T-helper 17 cell (primary cell): ENCODE measurements at regions not wholly inside any gene's neighbourhood (a gene's known extent, or its start where the extent isn't known, plus 50 kb on each side); places are given as distances from the start of the nearest gene placed in this dataset.
A peak's percentile ranks its signal among the peaks of the same experiment; 100 is the strongest.

Experiments
- ATAC-seq: fragments of 150-1000 bp; cut with Tn5 transposase; 2 replicates; pipeline ENCODE4 v1.10.0; 2021; ENCODE audit warnings: mild to moderate bottlenecking, moderate library complexity
- DNase-seq, 3 donors: peaks; one replicate each; pipeline versions ENCODE4 v3.0.0 to v3.0.0-alpha.2; 2020 to 2021
- H3K9me3 ChIP-seq: one replicate; pipeline ENCODE4 v1.7.0; 2013; ENCODE audit warnings: low read length, mild to moderate bottlenecking; ENCODE audit not compliant: control insufficient read depth, poor library complexity, severe bottlenecking
- H3K27ac Mint-ChIP-seq: one replicate; pipeline ENCODE4 v1.8.0; 2022; ENCODE audit warnings: mild to moderate bottlenecking, moderate library complexity, mixed read lengths
- H3K27me3 Mint-ChIP-seq: one replicate; pipeline ENCODE4 v1.8.0; 2022; ENCODE audit warnings: mixed read lengths
- H3K36me3 Mint-ChIP-seq: one replicate; pipeline ENCODE4 v1.8.0; 2022; ENCODE audit warnings: low read depth, mixed read lengths
- H3K4me1 Mint-ChIP-seq: one replicate; pipeline ENCODE4 v1.8.0; 2022; ENCODE audit warnings: mild to moderate bottlenecking, mixed read lengths
- H3K4me3 Mint-ChIP-seq: one replicate; pipeline ENCODE4 v1.8.0; 2022; ENCODE audit warnings: mild to moderate bottlenecking, moderate library complexity, mixed read lengths

DNA sequence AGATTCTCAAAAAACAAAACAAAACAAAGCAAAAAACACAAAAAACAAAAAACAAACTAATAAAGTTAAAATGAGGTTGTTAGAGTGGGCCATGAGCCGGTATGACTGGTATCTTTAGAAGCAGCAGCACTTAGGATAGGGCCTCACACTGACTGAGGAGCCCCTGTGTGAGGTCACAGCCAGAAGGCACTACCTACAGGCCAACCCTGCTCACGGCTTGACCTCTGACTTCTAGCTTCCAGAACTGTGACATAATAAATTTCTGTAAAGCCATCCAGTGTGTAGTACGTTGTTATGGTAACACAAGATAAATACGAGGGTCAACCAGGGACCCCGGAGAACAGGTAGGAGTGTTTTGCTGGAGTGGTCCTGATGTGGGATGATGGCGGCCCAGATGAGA, 629.6 kb downstream of the VRK1 start:
- H3K9me3 ChIP-seq, result no peaks in the 10 kb centered on the region
- DNase-seq (no peak), ATAC-seq (no peak)
- Mint-ChIP-seq H3K4me1 (peaks cover 2% of the 10 kb centered on the region), H3K36me3 (no peaks in the 10 kb centered on the region), H3K4me3 (no peak overlapping the region), H3K27me3 (peaks cover 19% of the 10 kb centered on the region), H3K27ac (no peak overlapping the region)

DNA sequence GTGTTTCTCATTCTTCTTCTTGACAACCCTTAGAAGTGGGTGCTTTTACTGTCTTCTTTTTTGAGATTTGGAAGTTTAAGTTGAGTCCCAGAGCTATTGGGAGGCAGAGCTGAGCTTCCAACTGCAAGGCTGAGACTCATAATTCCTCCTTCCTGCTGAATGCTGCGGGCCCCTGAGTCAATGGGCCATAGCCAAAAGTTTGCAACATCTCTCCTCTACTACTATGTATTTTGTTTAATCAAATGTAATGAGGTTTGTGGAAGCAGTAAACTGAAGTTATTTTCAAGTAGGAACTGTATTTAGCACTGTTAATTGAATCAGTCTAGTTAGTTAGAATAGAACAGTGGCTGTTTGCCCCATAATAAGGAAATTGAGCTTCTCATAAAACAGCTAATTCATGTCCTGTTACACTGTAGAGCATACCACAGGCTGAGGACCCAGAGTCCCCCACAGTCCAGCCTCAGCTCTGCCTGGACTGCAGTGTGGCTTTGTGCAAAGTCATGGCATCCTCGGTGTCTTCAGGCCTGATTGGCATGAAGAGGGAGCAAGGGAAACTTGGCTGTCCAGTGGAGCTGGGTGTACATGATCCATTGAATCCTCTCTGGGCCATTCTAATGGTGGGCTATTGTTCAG, 631.7 kb downstream of the VRK1 start:
- Mint-ChIP-seq H3K27me3 (peaks cover 17% of the 10 kb centered on the region), H3K36me3 (no peaks in the 10 kb centered on the region), H3K27ac (no peak overlapping the region), H3K4me1 (peaks cover 2% of the 10 kb centered on the region), H3K4me3 (no peak overlapping the region)
- ATAC-seq (no peak), DNase-seq (no peak)
- no peaks in the 10 kb centered on the region for H3K9me3 ChIP-seq

DNA sequence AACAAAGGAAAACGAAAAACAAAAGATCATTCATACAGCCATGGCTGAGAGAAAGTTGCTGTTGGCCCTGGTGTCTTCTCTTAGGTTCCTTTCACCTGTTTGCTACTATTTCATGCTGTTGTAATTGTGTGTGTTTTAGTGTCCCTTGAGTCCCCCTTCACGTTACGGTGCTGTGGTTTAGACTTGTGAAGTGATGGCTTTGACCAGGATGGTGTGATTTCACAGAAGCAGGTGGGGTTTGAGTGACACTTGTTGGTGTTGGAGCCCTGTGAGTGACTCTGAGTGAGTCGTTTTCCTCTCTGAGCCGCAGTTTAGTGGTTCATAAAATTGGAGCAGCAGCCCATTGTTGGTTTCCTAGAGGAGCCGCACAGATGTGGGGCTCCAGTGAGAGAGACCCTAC, 635.4 kb downstream of the VRK1 start:
- DNase-seq, result no peak
- Mint-ChIP-seq H3K4me3 (no peak overlapping the region), H3K27ac (no peak overlapping the region), H3K27me3 (no peaks in the 10 kb centered on the region), H3K36me3 (no peaks in the 10 kb centered on the region), H3K4me1 (peaks cover 1% of the 10 kb centered on the region)
- no peak for ATAC-seq
- H3K9me3 ChIP-seq, result no peaks in the 10 kb centered on the region

DNA sequence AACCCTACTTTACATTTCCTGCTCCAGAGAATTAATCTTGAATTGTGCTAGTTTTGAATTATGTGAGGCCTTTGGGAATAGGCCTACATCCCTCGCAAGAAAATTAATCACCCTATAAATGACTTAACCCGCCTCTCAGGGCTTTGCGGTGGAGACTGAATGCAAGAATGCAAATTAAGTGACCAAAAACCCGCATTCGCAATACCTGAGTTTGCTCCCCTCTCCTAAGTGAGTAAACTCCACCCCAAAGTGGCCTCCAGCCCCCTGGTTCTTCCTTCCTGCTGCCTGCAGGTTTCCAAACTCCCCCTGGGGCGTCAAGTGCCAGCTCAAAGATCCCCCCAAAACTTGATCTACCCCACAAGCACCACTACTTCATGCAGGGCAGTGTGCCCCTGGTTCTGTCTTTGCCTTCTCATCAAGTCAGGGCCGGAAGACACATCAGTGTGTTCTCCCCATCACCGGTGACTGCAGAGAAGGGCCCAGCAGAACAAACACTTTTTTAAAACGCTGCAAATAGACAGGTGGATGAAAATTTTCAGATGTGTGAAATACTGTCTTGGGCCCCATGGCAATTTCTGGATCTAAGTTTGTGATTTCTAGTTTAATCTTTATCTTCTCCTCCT, 644.7 kb downstream of the VRK1 start:
- H3K4me3 Mint-ChIP-seq, result no peak overlapping the region
- ATAC-seq, result no peak
- H3K27me3 Mint-ChIP-seq, result no peaks in the 10 kb centered on the region
- peak overlapping the region; percentile 87 for H3K27ac Mint-ChIP-seq
- H3K36me3 Mint-ChIP-seq, result no peaks in the 10 kb centered on the region
- H3K4me1 Mint-ChIP-seq, result peaks cover 8% of the 10 kb centered on the region
- H3K9me3 ChIP-seq, result no peaks in the 10 kb centered on the region
- DNase-seq, result no peak

DNA sequence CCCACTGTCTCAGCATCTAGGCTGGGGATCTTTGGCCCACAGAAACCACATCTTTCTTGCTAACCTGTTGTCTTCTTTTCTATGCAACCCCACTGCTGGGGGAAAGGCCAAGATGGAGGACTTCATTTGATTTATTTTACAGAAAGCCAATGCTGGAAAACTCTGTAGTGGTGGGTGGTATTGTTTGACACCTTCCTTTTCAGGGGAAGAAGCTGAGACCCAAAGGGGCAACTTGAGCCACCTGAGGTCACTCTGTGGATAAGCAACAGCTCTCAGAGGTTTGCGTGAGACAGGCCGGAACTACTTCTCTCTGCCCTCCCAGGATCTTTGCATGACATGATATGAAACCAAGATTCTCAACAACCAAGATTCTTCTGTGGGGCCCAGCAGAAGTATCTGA, 645.2 kb downstream of the VRK1 start:
- no peak overlapping the region for H3K4me3 Mint-ChIP-seq
- peaks cover 8% of the 10 kb centered on the region for H3K4me1 Mint-ChIP-seq
- H3K36me3 Mint-ChIP-seq, result no peaks in the 10 kb centered on the region
- no peaks in the 10 kb centered on the region for H3K27me3 Mint-ChIP-seq
- H3K9me3 ChIP-seq, result no peaks in the 10 kb centered on the region
- DNase-seq, result no peak
- peak overlapping the region; percentile 87 for H3K27ac Mint-ChIP-seq
- ATAC-seq, result peak; percentile 73

DNA sequence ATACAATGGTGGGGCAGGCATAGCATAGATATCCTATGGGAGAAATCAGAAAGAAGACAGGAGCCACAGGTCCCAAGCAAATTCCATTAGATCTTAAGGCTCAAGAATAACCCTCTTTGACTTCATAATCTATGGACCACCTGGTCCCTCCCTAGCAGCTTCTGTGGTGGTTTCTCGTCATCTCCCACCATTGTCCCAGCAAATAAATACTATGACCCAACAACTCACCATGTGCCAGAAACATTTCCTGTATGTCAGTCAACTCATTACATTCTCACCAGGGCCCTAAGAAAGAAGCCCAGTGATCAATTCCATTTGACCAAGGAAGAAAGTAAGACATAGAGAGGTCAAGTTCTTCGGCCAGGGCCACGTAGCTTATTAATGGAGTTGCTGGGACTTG, 646.2 kb downstream of the VRK1 start:
- Mint-ChIP-seq H3K36me3 (no peaks in the 10 kb centered on the region), H3K27ac (no peak overlapping the region), H3K27me3 (no peaks in the 10 kb centered on the region)

DNA sequence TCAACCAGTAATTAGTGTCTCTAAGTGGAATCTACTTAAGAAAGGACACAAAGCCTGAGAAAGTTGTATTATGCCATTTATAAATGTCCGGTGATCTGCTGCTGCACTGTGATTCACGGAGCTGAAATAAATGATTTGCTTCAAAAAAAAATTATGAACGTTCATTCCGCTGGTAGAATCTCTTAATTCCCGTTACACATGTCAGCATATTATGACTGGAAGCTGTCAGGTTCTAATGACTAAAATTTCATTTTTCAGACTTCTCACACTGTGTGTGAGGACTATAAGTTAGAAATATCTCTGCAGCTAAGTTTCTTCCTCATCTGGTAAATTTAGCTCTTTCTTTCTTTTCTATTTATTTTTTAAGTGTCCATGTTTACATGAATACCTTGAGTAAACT, 647.1 kb downstream of the VRK1 start:
- H3K4me3 Mint-ChIP-seq, result no peak overlapping the region
- no peaks in the 10 kb centered on the region for H3K27me3 Mint-ChIP-seq
- no peak for ATAC-seq
- peaks cover 8% of the 10 kb centered on the region for H3K4me1 Mint-ChIP-seq
- DNase-seq, result no peak
- no peak overlapping the region for H3K27ac Mint-ChIP-seq
- no peaks in the 10 kb centered on the region for H3K9me3 ChIP-seq
- H3K36me3 Mint-ChIP-seq, result no peaks in the 10 kb centered on the region

More for the DNA sequence above, 646.2 kb downstream of the VRK1 start:
- DNase-seq (no peak), ATAC-seq (no peak)
- no peaks in the 10 kb centered on the region for H3K9me3 ChIP-seq
- Mint-ChIP-seq H3K4me1 (peaks cover 8% of the 10 kb centered on the region), H3K4me3 (no peak overlapping the region)

DNA sequence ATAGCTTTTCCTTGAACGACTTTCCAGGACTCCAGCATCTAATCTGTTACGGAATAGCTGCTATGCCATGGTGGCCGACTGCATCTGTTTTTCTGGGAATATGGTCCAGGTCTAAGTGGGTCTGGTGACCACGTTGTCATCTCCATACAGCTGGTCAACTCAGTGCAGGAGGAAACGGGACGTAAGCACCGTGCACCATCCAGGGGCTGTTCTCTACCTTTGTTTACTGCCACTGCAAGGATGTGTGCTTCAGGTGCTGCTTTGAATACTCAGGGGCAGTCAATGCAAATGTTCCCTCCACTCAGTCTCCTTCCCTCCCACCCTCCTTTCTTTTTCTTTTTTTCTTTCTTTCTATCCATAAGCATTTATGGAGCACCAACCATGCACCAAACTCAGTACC, 648.2 kb downstream of the VRK1 start:
- Mint-ChIP-seq H3K4me3 (no peak overlapping the region), H3K27ac (no peak overlapping the region), H3K36me3 (no peaks in the 10 kb centered on the region), H3K4me1 (peaks cover 8% of the 10 kb centered on the region), H3K27me3 (no peaks in the 10 kb centered on the region)
- ATAC-seq (no peak), DNase-seq (no peak)
- no peaks in the 10 kb centered on the region for H3K9me3 ChIP-seq

- H3K36me3 Mint-ChIP-seq, result no peaks in the 10 kb centered on the region
- no peak for DNase-seq
- no peak for ATAC-seq
Observed at GRCh38 chr14:97446087-97446486, 648.9 kb downstream of the VRK1 start.

DNA sequence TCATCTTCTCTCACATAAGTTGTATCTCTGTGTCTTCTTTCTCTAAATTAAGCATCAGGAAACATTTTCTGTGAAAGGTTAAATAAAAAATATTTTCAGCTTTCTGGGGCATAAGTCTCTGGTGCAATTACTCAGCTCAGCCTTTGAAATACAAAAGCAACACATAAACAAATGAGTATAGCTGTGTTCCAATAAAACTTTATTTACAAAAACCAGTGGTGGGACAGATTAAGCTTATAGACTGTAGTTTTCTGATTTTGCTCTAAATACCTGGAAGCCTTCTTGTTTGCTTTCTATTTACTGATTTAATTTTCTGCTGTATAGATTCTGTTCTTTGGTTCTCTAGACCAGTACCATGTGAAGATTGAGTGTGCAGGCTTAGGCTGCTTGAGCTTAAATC, 655.1 kb downstream of the VRK1 start:
- H3K36me3 Mint-ChIP-seq, result peaks cover 2% of the 10 kb centered on the region
- peak overlapping the region; percentile 57 for H3K27ac Mint-ChIP-seq
- no peaks in the 10 kb centered on the region for H3K9me3 ChIP-seq
- DNase-seq (no peak), ATAC-seq (no peak)
- H3K4me3 Mint-ChIP-seq, result no peak overlapping the region
- H3K4me1 Mint-ChIP-seq, result peaks cover 3% of the 10 kb centered on the region
- no peaks in the 10 kb centered on the region for H3K27me3 Mint-ChIP-seq

More at GRCh38 chr14:97446087-97446486, 648.9 kb downstream of the VRK1 start:
- no peaks in the 10 kb centered on the region for H3K9me3 ChIP-seq
- no peaks in the 10 kb centered on the region for H3K27me3 Mint-ChIP-seq
- H3K4me1 Mint-ChIP-seq, result peaks cover 8% of the 10 kb centered on the region
- no peak overlapping the region for H3K4me3 Mint-ChIP-seq
- H3K27ac Mint-ChIP-seq, result no peak overlapping the region

GRCh38 chr14:97453991-97454390, 656.8 kb downstream of the VRK1 start:
- Mint-ChIP-seq H3K27ac (no peak overlapping the region), H3K27me3 (no peaks in the 10 kb centered on the region), H3K4me1 (peaks cover 14% of the 10 kb centered on the region), H3K4me3 (no peak overlapping the region), H3K36me3 (peaks cover 3% of the 10 kb centered on the region)
- no peaks in the 10 kb centered on the region for H3K9me3 ChIP-seq
- ATAC-seq (no peak), DNase-seq (no peak)

DNA sequence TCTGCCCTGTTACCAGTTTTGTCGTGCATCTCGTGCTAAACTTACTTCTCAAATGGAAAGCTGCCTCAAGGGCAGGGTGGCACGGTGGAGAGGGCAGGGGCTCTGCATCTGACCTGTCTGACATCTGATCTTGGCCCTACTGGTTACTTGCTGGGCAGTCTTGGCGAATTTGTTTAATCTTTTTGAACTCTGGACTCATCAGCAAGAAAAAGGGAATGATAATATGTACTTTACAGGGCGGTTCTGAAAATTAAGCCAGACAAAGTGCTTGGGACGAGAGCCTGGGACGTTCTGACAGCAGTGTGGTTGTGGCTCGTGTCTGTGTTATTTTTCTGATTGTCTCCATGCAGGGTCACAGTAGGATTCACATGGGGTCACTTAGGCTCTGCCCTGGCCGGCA, 659.3 kb downstream of the VRK1 start:
- H3K27me3 Mint-ChIP-seq, result no peaks in the 10 kb centered on the region
- H3K9me3 ChIP-seq, result no peaks in the 10 kb centered on the region
- ATAC-seq (no peak), DNase-seq (no peak)
- peak overlapping the region; percentile 98 for H3K27ac Mint-ChIP-seq
- H3K4me1 Mint-ChIP-seq, result peaks cover 22% of the 10 kb centered on the region
- H3K36me3 Mint-ChIP-seq, result peaks cover 5% of the 10 kb centered on the region
- H3K4me3 Mint-ChIP-seq, result peak overlapping the region; percentile 21

- Mint-ChIP-seq H3K36me3 (peaks cover 5% of the 10 kb centered on the region), H3K4me1 (peaks cover 22% of the 10 kb centered on the region), H3K27ac (peak overlapping the region; percentile 98), H3K4me3 (peak overlapping the region; percentile 63), H3K27me3 (no peaks in the 10 kb centered on the region)
- ATAC-seq (no peak), DNase-seq (no peak)
- peaks cover 1% of the 10 kb centered on the region for H3K9me3 ChIP-seq
Observed at GRCh38 chr14:97456958-97457357, 659.8 kb downstream of the VRK1 start.

DNA sequence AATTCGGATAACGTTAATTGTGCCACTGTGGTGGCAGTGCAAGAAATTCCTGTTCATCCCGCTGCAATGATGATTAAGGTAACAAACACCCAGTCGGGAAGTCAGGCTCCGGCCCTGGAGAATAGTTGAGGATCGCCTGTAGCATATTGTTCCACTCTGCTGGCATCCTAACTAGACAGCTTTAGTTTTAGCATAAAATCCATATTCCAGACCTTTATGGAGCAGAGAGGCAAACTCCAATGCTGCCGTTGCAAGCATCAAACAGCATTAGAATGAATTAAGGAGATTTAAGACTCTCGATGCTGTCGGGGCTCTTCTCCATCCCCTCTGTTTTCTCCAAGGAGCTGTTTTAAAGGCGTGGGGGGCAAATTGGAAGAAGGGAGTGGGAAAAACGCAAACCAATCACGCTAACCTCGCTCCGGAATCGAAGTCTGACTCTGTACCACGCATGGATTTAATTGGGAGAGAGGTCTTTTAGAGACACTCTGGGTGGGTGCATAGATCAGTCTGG, 660.4 kb downstream of the VRK1 start:
- H3K27ac Mint-ChIP-seq, result peak overlapping the region; percentile 98
- H3K4me1 Mint-ChIP-seq, result peaks cover 22% of the 10 kb centered on the region
- H3K36me3 Mint-ChIP-seq, result peaks cover 3% of the 10 kb centered on the region
- peaks cover 5% of the 10 kb centered on the region for H3K9me3 ChIP-seq
- H3K27me3 Mint-ChIP-seq, result no peaks in the 10 kb centered on the region
- DNase-seq (no peak), ATAC-seq (no peak)
- peak overlapping the region; percentile 96 for H3K4me3 Mint-ChIP-seq
